IMR-90 (cell line): ENCODE measurements at regions not wholly inside any gene's neighbourhood (a gene's known extent, or its start where the extent isn't known, plus 50 kb on each side); places are given as distances from the start of the nearest gene placed in this dataset.

ENCODE experiments used
- ATAC-seq: fragments of 200-7000 bp; cut with Tn5 transposase; 2 replicates; pipeline ENCODE4 v1.9.1; 2020; ENCODE audit warnings: low read depth, mild to moderate bottlenecking, moderate library complexity
- BruUV-seq: library from RNA; stranded (reverse); fragments of 400-500 nt; replicated peaks from 2 replicates; lab custom pipeline; 2021; lab: Mats Ljungman, UMichigan
- CTCF ChIA-PET: fragments of 300-600 bp; formaldehyde crosslinking; extraction: SDS; loops from one replicate; lab custom pipeline; 2021; ENCODE audit warnings: antibody characterized with exemption; lab: Yijun Ruan, JAX
- POLR2A ChIA-PET: fragments of 300-600 bp; sonication (Branson Sonifier 250); formaldehyde crosslinking; loops from one replicate; lab custom pipeline; 2022; ENCODE audit warnings: antibody characterized with exemption; ENCODE audit not compliant: unreplicated experiment; lab: Charles Lee
- DNase-seq: peaks from one replicate; pipeline ENCODE4 v3.0.0; 2013
- H2AFZ ChIP-seq: replicated peaks from 2 replicates; pipeline ENCODE3; 2013; ENCODE audit warnings: low read length, mild to moderate bottlenecking; ENCODE audit not compliant: poor library complexity
- H2AK5ac ChIP-seq: 2 replicates; pipeline ENCODE4 v1.6.1; 2013; ENCODE audit warnings: low read depth, low read length, inconsistent platforms
- H2AK9ac ChIP-seq: replicated peaks from 2 replicates; pipeline ENCODE3; 2013; ENCODE audit warnings: mild to moderate bottlenecking, low read depth, low read length, moderate library complexity; ENCODE audit not compliant: poor library complexity
- H2BK120ac ChIP-seq: 2 replicates; pipeline ENCODE4 v1.6.1; 2013; ENCODE audit warnings: low read depth, low read length, inconsistent platforms
- H2BK15ac ChIP-seq: 3 replicates; pipeline ENCODE4 v1.6.1; 2013; ENCODE audit warnings: low read depth, low read length, inconsistent platforms
- H2BK20ac ChIP-seq: 2 replicates; pipeline ENCODE4 v1.6.1; 2013; ENCODE audit warnings: low read depth, mild to moderate bottlenecking, inconsistent platforms, low read length, moderate library complexity
- H2BK5ac ChIP-seq: 2 replicates; pipeline ENCODE4 v1.6.1; 2013; ENCODE audit warnings: mild to moderate bottlenecking, low read depth, low read length, inconsistent platforms; ENCODE audit not compliant: poor library complexity, severe bottlenecking
- H3K14ac ChIP-seq: replicated peaks from 2 replicates; pipeline ENCODE4 v1.6.1; 2013; ENCODE audit warnings: low read depth, low read length, inconsistent platforms
- H3K18ac ChIP-seq: 2 replicates; pipeline ENCODE4 v1.6.1; 2013; ENCODE audit warnings: low read depth, low read length, control low read depth
- H3K23ac ChIP-seq: 2 replicates; pipeline ENCODE4 v1.6.1; 2013; ENCODE audit warnings: low read depth, low read length, inconsistent platforms
- H3K27ac ChIP-seq: 2 replicates; pipeline ENCODE4 v1.5.1; 2013; ENCODE audit warnings: mild to moderate bottlenecking, control low read depth, low read length; ENCODE audit not compliant: insufficient read depth
- H3K27me3 ChIP-seq: 2 replicates; pipeline ENCODE4 v1.6.1; 2013; ENCODE audit warnings: low read length; ENCODE audit not compliant: control insufficient read depth, insufficient read depth
- H3K36me3 ChIP-seq: 2 replicates; pipeline ENCODE4 v1.6.1; 2013; ENCODE audit warnings: low read length, mixed read lengths; ENCODE audit not compliant: control insufficient read depth, insufficient read depth
- H3K4ac ChIP-seq: 2 replicates; pipeline ENCODE4 v1.6.1; 2013; ENCODE audit warnings: low read depth, low read length, inconsistent platforms
- H3K4me1 ChIP-seq: 2 replicates; pipeline ENCODE4 v1.6.1; 2013; ENCODE audit warnings: low read length, mixed read lengths; ENCODE audit not compliant: control insufficient read depth, insufficient read depth
- H3K4me2 ChIP-seq: 2 replicates; pipeline ENCODE4 v1.6.1; 2013; ENCODE audit warnings: low read depth, mild to moderate bottlenecking, control low read depth, low read length, moderate library complexity
- H3K4me3 ChIP-seq: 2 replicates; pipeline ENCODE4 v1.5.1; 2013; ENCODE audit warnings: low read depth, mild to moderate bottlenecking, control low read depth, low read length, moderate library complexity; ENCODE audit not compliant: insufficient read depth
- H3K56ac ChIP-seq: 2 replicates; pipeline ENCODE4 v1.6.1; 2013; ENCODE audit warnings: low read length, inconsistent platforms; ENCODE audit not compliant: insufficient read depth; ENCODE audit errors: extremely low read depth
- H3K79me1 ChIP-seq, 2 experiments: 2 replicates each; pipeline ENCODE4 v1.6.1; 2013; ENCODE audit warnings: low read length in 2 of 2, inconsistent platforms in 1 of 2, low read depth in 1 of 2
- H3K9ac ChIP-seq: 2 replicates; pipeline ENCODE4 v1.6.1; 2013; ENCODE audit warnings: low read depth, low read length, control low read depth
- H3K9me1 ChIP-seq: 2 replicates; pipeline ENCODE4 v1.6.1; 2013; ENCODE audit warnings: low read length, inconsistent platforms; ENCODE audit not compliant: insufficient read depth
- H3K9me3 ChIP-seq: 2 replicates; pipeline ENCODE4 v1.6.1; 2013; ENCODE audit warnings: low read length; ENCODE audit not compliant: control insufficient read depth, insufficient read depth
- H4K20me1 ChIP-seq: 2 replicates; pipeline ENCODE4 v1.6.1; 2013; ENCODE audit warnings: low read length, inconsistent platforms; ENCODE audit not compliant: insufficient read depth
- H4K5ac ChIP-seq: 2 replicates; pipeline ENCODE4 v1.6.1; 2013; ENCODE audit warnings: mild to moderate bottlenecking, low read depth, low read length, control low read depth
- H4K8ac ChIP-seq, 2 experiments: 2 replicates each; pipeline ENCODE4 v1.6.1; 2013; ENCODE audit warnings: low read depth in 2 of 2, low read length in 2 of 2, control low read depth in 1 of 2, inconsistent platforms in 1 of 2
- H4K91ac ChIP-seq: 2 replicates; pipeline ENCODE4 v1.6.1; 2013; ENCODE audit warnings: low read depth, low read length, inconsistent platforms; ENCODE audit not compliant: insufficient read depth
- BHLHE40 ChIP-seq: fragments of 150-350 bp; IDR thresholded peaks from 2 replicates; pipeline ENCODE4 v1.6.1; 2016; ENCODE audit warnings: mild to moderate bottlenecking, low read depth, low read length
- CHD1 ChIP-seq: IDR thresholded peaks from 2 replicates; pipeline ENCODE4 v1.6.1; 2012; ENCODE audit warnings: low read depth, low read length, improper control_type of control experiment
- CTCF ChIP-seq: conservative IDR thresholded peaks from 2 replicates; pipeline ENCODE4 v1.5.1; 2012; ENCODE audit warnings: mild to moderate bottlenecking, low read depth, low read length, improper control_type of control experiment
- FOS ChIP-seq: fragments of 150-350 bp; IDR thresholded peaks from 2 replicates; pipeline ENCODE4 v1.6.1; 2016; ENCODE audit warnings: low read depth, low read length
- MAFK ChIP-seq: IDR thresholded peaks from 2 replicates; pipeline ENCODE4 v1.6.1; 2012; ENCODE audit warnings: low read depth, low read length, improper control_type of control experiment
- MAZ ChIP-seq: IDR thresholded peaks from 2 replicates; pipeline ENCODE4 v1.6.1; 2012; ENCODE audit warnings: low read depth, mild to moderate bottlenecking, low read length, improper control_type of control experiment, moderate library complexity, borderline replicate concordance
- MXI1 ChIP-seq: IDR thresholded peaks from 2 replicates; pipeline ENCODE4 v1.6.1; 2012; ENCODE audit warnings: low read depth, mild to moderate bottlenecking, low read length, moderate library complexity, borderline replicate concordance
- RAD21 ChIP-seq: IDR thresholded peaks from 2 replicates; pipeline ENCODE4 v1.6.1; 2012; ENCODE audit warnings: low read length, improper control_type of control experiment
- RFX5 ChIP-seq: IDR thresholded peaks from 2 replicates; pipeline ENCODE4 v1.8.0; 2012; ENCODE audit warnings: low read depth, mild to moderate bottlenecking, low read length, moderate library complexity
- SMC3 ChIP-seq: fragments of 150-350 bp; IDR thresholded peaks from 2 replicates; pipeline ENCODE4 v1.6.1; 2016; ENCODE audit warnings: low read depth, mild to moderate bottlenecking, antibody characterized with exemption, low read length, moderate library complexity
- WGBS, 2 experiments: methylation state at CpG; one replicate each; pipeline versions ENCODE4 v1.1.5 to v1.1.7; 2013; ENCODE audit warnings: missing lambda C conversion rate in 2 of 2; ENCODE audit not compliant: insufficient read length in 1 of 2; ENCODE audit errors: extremely low coverage in 2 of 2; 5-methylcytosine and 5-hydroxymethylcytosine counted together
- dilution Hi-C: fragments of 300-500 bp; cut with HindIII; formaldehyde crosslinking; loops from one replicate; pipeline ENCODE4 v1.14.3; 2018; ENCODE audit warnings: low sequenced_read_pairs; ENCODE audit not compliant: unreplicated experiment
- in situ Hi-C: fragments of 300-500 bp; cut with MboI; formaldehyde crosslinking; loops from 3 replicates; pipeline ENCODE4 v1.14.3; 2019; ENCODE audit warnings: low sequenced_read_pairs, inconsistent platforms, mixed read lengths
- intact Hi-C: fragments of 100-400 bp; cut with micrococcal nuclease; formaldehyde crosslinking; loops from 2 replicates; pipeline ENCODE4 v1.10.0; 2022

GRCh38 chr20:19074356-19074755, 138.1 kb upstream of the SLC24A3 start:
- Histone ChIP-seq H3K79me1 (no peaks in the 10 kb centered on the region), H3K4me3 (no peak overlapping the region), H3K4me2 (no peak overlapping the region), H2AFZ (no peak overlapping the region), H3K23ac (no peak overlapping the region), H3K36me3 (no peaks in the 10 kb centered on the region), H3K27me3 (no peaks in the 10 kb centered on the region), H2BK15ac (no peak overlapping the region), H3K9ac (no peak overlapping the region), H3K9me3 (peaks cover 15% of the 10 kb centered on the region; the same call in 1 of the 2 replicates), H4K20me1 (no peaks in the 10 kb centered on the region), H2BK20ac (no peak overlapping the region), H4K5ac (no peak overlapping the region), H4K91ac (no peak overlapping the region), H3K14ac (no peak overlapping the region), H2BK5ac (no peak overlapping the region), H3K56ac (no peak overlapping the region), H3K18ac (no peak overlapping the region), H2AK5ac (no peak overlapping the region), H4K8ac (no peak overlapping the region), H3K9me1 (no peaks in the 10 kb centered on the region), H3K4ac (no peak overlapping the region), H3K27ac (no peak overlapping the region), H2AK9ac (no peak overlapping the region), H3K4me1 (no peaks in the 10 kb centered on the region), H2BK120ac (no peak overlapping the region)
- no peak for ATAC-seq
- no peak for DNase-seq
- WGBS, 2 experiments: no CpG with 5 or more reads among the region's 1 CpG
- no TSS peak for BruUV-seq
- CTCF ChIA-PET: interaction anchor here (1.0 kb wide), 1 partner anchor 442 kb away, joined by 3 read pairs; no protein-coding TSS in a partner anchor
- TF ChIP-seq CHD1: no peak
- TF ChIP-seq RAD21: no peak
- no peak for TF ChIP-seq MAFK
- no peak for TF ChIP-seq BHLHE40
- no peak for TF ChIP-seq RFX5
- no peak for TF ChIP-seq MXI1
- no peak for TF ChIP-seq FOS
- TF ChIP-seq CTCF: no peak
- TF ChIP-seq SMC3: no peak
- no peak for TF ChIP-seq MAZ
- in situ Hi-C loops (no loop called here), dilution Hi-C loops (no loop called here), intact Hi-C loops (no loop called here)
- POLR2A ChIA-PET: no interaction called here
